ENCODE measurements at regions not wholly inside any gene's neighbourhood (a gene's known extent, or its start where the extent isn't known, plus 50 kb on each side); places are given as distances from the start of the nearest gene placed in this dataset.
"Not testable (repeated sequence)": the region's sequence is repeated elsewhere in the genome, so short reads cannot be mapped to it uniquely, and the experiment has no call there.

DNA sequence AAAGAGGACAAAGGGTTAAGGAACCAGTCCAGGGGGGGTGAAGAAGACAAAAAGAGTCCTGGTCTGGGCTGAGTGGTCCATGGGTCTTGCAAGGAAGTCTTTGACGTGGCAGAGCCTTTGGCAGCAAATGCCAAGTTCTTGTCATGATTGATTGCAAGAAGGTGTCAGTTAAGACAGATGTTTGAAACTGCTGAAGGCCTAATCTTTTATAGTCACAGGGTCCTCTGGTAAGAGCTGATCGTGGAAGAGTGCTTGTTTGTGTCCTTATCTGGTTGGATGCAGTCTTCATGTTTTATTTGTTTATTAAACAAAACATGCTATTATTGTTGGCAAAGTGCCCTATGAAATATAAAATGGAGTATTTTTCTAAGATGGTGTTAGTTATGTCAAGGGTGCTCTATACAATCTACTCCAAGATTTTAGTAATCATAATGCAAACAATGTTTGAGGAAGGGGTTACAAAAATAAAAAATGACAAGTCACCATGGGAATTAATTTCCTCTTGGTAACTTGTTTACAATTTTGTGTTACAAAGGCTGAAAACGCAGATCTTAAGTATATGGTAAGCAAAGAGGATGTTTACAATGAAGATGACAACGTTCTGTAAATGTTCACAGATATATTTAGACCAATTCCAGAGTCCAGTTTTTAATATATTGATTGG lies 85.9 kb downstream of the MAGED4 start:
- no peak overlapping the region for H3K27ac ChIP-seq
- no peaks in the 10 kb centered on the region for H3K4me1 ChIP-seq
- TF ChIP-seq EP300 (IDR thresholded peaks at IDR 0.05): no peak
- TF ChIP-seq POLR2A (IDR thresholded peaks at IDR 0.05): no peak
- TF ChIP-seq, protein P1, sequence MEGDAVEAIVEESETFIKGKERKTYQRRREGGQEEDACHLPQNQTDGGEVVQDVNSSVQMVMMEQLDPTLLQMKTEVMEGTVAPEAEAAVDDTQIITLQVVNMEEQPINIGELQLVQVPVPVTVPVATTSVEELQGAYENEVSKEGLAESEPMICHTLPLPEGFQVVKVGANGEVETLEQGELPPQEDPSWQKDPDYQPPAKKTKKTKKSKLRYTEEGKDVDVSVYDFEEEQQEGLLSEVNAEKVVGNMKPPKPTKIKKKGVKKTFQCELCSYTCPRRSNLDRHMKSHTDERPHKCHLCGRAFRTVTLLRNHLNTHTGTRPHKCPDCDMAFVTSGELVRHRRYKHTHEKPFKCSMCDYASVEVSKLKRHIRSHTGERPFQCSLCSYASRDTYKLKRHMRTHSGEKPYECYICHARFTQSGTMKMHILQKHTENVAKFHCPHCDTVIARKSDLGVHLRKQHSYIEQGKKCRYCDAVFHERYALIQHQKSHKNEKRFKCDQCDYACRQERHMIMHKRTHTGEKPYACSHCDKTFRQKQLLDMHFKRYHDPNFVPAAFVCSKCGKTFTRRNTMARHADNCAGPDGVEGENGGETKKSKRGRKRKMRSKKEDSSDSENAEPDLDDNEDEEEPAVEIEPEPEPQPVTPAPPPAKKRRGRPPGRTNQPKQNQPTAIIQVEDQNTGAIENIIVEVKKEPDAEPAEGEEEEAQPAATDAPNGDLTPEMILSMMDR (IDR thresholded peaks at IDR 0.05): no peak
- no peak overlapping the region for H3K4me3 ChIP-seq
- WGBS, 2 donors: 33 to 36% methylated on average over 4 of the region's 4 CpGs
- no peaks in the 10 kb centered on the region for H3K9me3 ChIP-seq
- DNase-seq (ENCODE audit: low spot score in 2 of 2): no peak
- H3K27me3 ChIP-seq: peaks cover 0 to 30% of the 10 kb centered on the region in 2 donors
- no peaks in the 10 kb centered on the region for H3K36me3 ChIP-seq

DNA sequence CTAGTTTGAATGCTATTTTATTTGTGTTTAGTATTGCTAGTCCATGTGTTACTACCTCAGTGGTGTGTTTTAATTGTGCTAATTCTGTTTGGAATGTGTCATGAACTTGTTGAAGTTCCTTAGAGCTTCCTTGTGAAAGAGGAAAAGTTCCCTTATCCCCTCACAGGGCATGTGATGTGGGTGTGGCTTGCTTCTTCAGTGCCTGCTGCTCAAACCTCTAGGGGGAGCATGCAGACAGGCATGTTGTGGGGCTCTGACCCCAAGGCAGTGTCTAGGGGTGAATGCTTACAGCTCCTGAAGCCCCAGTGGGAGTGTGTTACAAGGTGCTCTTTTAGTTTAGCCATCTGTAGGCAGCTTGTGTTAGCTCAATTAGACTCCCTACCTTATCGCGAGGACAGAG lies 86.5 kb downstream of the MAGED4 start:
- WGBS, 2 donors: 19 to 30% methylated on average over 2 of the region's 2 CpGs

DNA sequence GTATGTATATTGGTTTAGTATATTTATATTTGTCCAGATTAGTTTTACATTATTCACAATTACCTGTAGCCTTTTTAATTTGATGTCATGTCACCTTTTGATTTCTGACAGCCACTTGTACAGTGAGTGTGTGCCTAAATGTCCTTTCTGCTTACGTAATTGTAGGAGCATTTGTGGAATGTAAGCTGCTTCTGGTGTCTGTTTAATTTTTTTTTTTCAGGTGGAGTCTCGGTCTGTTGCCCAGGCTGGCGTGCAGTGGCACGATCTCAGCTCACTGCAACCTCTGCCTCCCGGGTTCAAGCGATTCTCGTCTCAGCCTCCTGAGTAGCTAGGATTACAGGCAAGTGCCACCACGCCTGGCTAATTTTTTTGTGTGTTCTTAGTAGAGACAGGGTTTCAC lies 91.2 kb upstream of the XAGE2 start:
- peaks cover 0 to 39% of the 10 kb centered on the region in 2 donors for H3K27me3 ChIP-seq
- no peaks in the 10 kb centered on the region for H3K9me3 ChIP-seq
- no peak for DNase-seq (ENCODE audit: low spot score in 2 of 2)
- no peak overlapping the region for H3K4me3 ChIP-seq
- H3K4me1 ChIP-seq: no peaks in the 10 kb centered on the region
- TF ChIP-seq, protein P1 (IDR thresholded peaks at IDR 0.05): no peak
- no peak for TF ChIP-seq EP300 (IDR thresholded peaks at IDR 0.05)
- no peak for TF ChIP-seq POLR2A (IDR thresholded peaks at IDR 0.05)
- no peaks in the 10 kb centered on the region for H3K36me3 ChIP-seq
- H3K27ac ChIP-seq: no peak overlapping the region
- 75 to 77% methylated on average over 8 of the region's 8 CpGs for WGBS, 2 donors

More for the DNA sequence above, 86.5 kb downstream of the MAGED4 start:
- TF ChIP-seq EP300 (IDR thresholded peaks at IDR 0.05): no peak
- TF ChIP-seq, protein P1 (IDR thresholded peaks at IDR 0.05): peak in 2 of 5 experiments; percentile 10 to 18
- no peak for TF ChIP-seq POLR2A (IDR thresholded peaks at IDR 0.05)
- no peak overlapping the region for H3K4me3 ChIP-seq
- H3K9me3 ChIP-seq: no peaks in the 10 kb centered on the region
- H3K4me1 ChIP-seq: no peaks in the 10 kb centered on the region
- no peaks in the 10 kb centered on the region for H3K36me3 ChIP-seq
- DNase-seq (ENCODE audit: low spot score in 2 of 2): no peak
- H3K27me3 ChIP-seq: peaks cover 0 to 25% of the 10 kb centered on the region in 2 donors
- H3K27ac ChIP-seq: no peak overlapping the region

DNA sequence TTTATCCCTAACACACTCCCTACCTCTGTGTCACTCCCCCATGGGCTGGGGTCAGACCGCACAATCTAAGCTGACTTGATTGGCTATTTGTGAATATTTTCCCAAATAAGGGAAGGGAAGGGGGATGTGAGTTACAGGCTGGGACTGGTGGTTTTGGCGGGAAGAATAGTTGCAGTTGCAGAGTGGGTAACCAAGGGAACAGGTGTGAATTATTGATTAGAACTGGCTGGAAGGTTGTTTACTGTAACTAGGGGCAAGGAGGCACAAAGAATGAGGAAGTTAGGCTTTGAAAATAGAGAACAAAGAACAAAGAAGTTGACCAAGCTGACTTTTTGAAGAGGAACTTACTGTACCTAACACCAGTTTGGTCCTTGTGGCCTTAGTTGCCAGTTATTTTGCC lies 88.0 kb upstream of the XAGE2 start:
- H3K27me3 ChIP-seq: peaks cover 0 to 41% of the 10 kb centered on the region in 2 donors
- H3K4me3 ChIP-seq: no peak overlapping the region
- no peaks in the 10 kb centered on the region for H3K9me3 ChIP-seq
- 75 to 86% methylated on average over 2 of the region's 2 CpGs for WGBS, 2 donors
- H3K27ac ChIP-seq: no peak overlapping the region
- no peak for TF ChIP-seq POLR2A (IDR thresholded peaks at IDR 0.05)
- TF ChIP-seq, protein P1 (IDR thresholded peaks at IDR 0.05): no peak
- no peak for TF ChIP-seq EP300 (IDR thresholded peaks at IDR 0.05)
- H3K36me3 ChIP-seq: no peaks in the 10 kb centered on the region
- no peak for DNase-seq (ENCODE audit: low spot score in 2 of 2)
- H3K4me1 ChIP-seq: no peaks in the 10 kb centered on the region

DNA sequence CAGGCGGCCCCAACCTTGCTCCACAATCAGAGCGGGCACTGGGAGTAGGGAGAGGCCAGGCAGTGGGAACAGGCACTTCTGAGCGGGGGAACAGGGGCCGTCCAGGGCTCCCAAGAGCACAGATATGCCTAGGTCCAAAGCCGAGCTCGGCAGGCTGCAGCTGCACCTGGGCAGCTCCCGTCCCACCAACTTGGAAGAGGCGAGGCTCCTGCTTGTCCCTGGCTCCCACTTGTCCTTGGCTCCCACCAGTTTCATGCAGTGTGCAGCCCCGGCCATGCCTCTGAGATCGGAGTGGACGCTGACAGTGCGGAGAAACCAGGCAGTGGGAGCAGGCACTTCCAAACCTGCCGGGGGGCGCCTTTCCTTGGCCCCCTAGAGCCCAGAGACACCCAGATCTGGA lies 84.0 kb upstream of the XAGE2 start:
- WGBS, 2 donors: 80% methylated on average over 11 of the region's 14 CpGs; no CpG with 5 or more reads in 1 of the 2 donors

DNA sequence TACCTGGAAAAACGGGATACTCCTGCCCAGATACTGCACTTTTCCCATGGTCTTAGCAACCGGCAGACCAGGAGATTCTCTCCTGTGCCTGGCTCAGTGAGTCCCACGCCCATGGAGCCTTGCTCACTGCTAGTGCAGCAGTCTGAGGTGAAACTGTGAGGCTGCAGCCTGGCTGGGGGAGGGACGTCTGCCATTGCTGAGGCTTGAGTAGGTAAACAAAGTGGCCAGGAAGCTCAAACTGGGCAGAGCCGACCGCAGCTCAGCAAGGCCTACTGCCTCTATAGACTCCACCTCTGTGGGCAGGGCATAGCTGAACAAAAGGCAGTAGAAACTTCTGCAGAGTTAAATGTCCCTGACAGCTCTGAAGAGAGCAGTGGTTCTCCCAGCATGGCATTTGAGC lies 69.9 kb upstream of the XAGE2 start:
- not testable (repeated sequence) for H3K27me3 ChIP-seq; H3K4me1 ChIP-seq; DNase-seq (ENCODE audit: low spot score in 2 of 2); H3K27ac ChIP-seq; H3K4me3 ChIP-seq; H3K9me3 ChIP-seq; H3K36me3 ChIP-seq
- WGBS, 2 donors: 51 to 70% methylated on average over 2 to 6 of the region's 6 CpGs

More for the DNA sequence above, 84.0 kb upstream of the XAGE2 start:
- DNase-seq (ENCODE audit: low spot score in 2 of 2): no peak
- H3K36me3 ChIP-seq: no peaks in the 10 kb centered on the region
- peaks cover 0 to 30% of the 10 kb centered on the region in 2 donors for H3K27me3 ChIP-seq
- no peak overlapping the region for H3K4me3 ChIP-seq
- no peaks in the 10 kb centered on the region for H3K4me1 ChIP-seq
- H3K27ac ChIP-seq: no peak overlapping the region
- TF ChIP-seq POLR2A (IDR thresholded peaks at IDR 0.05) (no peak), EP300 (IDR thresholded peaks at IDR 0.05) (no peak)
- TF ChIP-seq, protein P1 (IDR thresholded peaks at IDR 0.05): no peak
- H3K9me3 ChIP-seq: peaks cover 0 to 6% (median 0%) of the 10 kb centered on the region in 4 donors

DNA sequence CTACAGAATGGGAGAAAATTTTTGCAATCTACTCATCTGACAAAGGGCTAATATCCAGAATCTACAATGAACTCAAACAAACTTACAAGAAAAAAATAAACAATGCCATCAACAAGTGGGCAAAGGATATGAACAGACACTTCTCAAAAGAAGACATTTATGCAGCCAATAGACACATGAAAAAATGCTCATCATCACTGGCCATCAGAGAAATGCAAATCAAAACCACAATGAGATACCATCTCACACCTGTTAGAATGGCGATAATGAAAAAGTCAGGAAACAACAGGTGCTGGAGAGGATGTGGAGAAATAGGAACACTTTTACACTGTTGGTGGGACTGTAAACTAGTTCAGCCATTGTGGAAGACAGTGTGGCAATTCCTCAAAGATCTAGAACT lies 60.3 kb upstream of the XAGE2 start:
- not testable (repeated sequence) for H3K36me3 ChIP-seq; H3K4me3 ChIP-seq; H3K9me3 ChIP-seq; H3K4me1 ChIP-seq; H3K27ac ChIP-seq; DNase-seq (ENCODE audit: low spot score in 2 of 2)
- WGBS, 2 donors: 93 to 100% methylated on average over 1 of the region's 1 CpG
- H3K27me3 ChIP-seq: peaks cover 0 to 21% of the 10 kb centered on the region in 2 donors

Data from tibial nerve (tissue), 4 donors.